HCT116 (cell line): ENCODE measurements at regions not wholly inside any gene's neighbourhood (a gene's known extent, or its start where the extent isn't known, plus 50 kb on each side); places are given as distances from the start of the nearest gene placed in this dataset.

Experiments used
- ATAC-seq: fragments of 200-7000 bp; cut with Tn5 transposase; 2 replicates; pipeline ENCODE4 v1.9.1; 2020; ENCODE audit warnings: mild to moderate bottlenecking, moderate library complexity
- BruUV-seq: library from RNA; stranded (reverse); fragments of 400-500 nt; replicated peaks from 2 replicates; lab custom pipeline; 2021; lab: Mats Ljungman, UMichigan
- CTCF ChIA-PET: fragments of 300-600 bp; sonication (Branson Sonifier 250); formaldehyde crosslinking; loops from one replicate; lab custom pipeline; 2021; ENCODE audit warnings: antibody characterized with exemption; lab: Charles Lee
- POLR2A ChIA-PET: fragments of 300-600, 350-600 bp; sonication (Branson Sonifier 250); formaldehyde crosslinking; loops from one replicate; lab custom pipeline; 2021; ENCODE audit warnings: antibody characterized with exemption; lab: Charles Lee
- RAD21 ChIA-PET, 2 experiments: fragments of 300-600 bp; sonication (Branson Sonifier 250); formaldehyde crosslinking; loops; one replicate each; lab custom pipeline; 2023; ENCODE audit warnings: low total read pairs in 2 of 2; ENCODE audit not compliant: uncharacterized antibody in 2 of 2, unreplicated experiment in 2 of 2, low non-redundant PET in 1 of 2; lab: Charles Lee
- DNase-seq: peaks from one replicate; pipeline ENCODE4 v3.0.0-alpha.2; 2010; ENCODE audit warnings: low read depth, low spot score
- H2AFZ ChIP-seq: fragments of 200-600 bp; shearing (Covaris generic), sonication (generic); 2 replicates; pipeline ENCODE4 v1.6.1; 2017; ENCODE audit warnings: low read depth, mixed run types, mixed read lengths, antibody characterized with exemption, low read length; ENCODE audit not compliant: poor library complexity, severe bottlenecking
- H3K27ac ChIP-seq: 2 replicates; pipeline ENCODE4 v1.5.1; 2012; ENCODE audit warnings: low read depth, low read length
- H3K27me3 ChIP-seq: fragments of 200-600 bp; sonication (generic); 2 replicates; pipeline ENCODE4 v1.6.1; 2016; ENCODE audit warnings: mixed run types, low read length, mixed read lengths; ENCODE audit not compliant: insufficient read depth
- H3K36me3 ChIP-seq, 2 experiments: fragments of 200-500 bp in 1 of 2; fragments of 200-600 bp in 1 of 2; sonication (Bioruptor generic) in 1 of 2; sonication (generic) in 1 of 2; 2 replicates each; pipeline versions ENCODE4 v1.5.1 to v1.6.1; 2014 to 2016; ENCODE audit warnings: low read length in 2 of 2, inconsistent platforms in 1 of 2, mixed read lengths in 1 of 2, mixed run types in 1 of 2; ENCODE audit not compliant: insufficient read depth in 2 of 2, control insufficient read depth in 1 of 2
- H3K4me1 ChIP-seq, 2 experiments: fragments of 200-600 bp in 1 of 2; sonication (generic) in 1 of 2; 2 replicates each; pipeline versions ENCODE4 v1.5.1 to v1.6.1; 2012 to 2017; ENCODE audit warnings: low read length in 2 of 2, inconsistent platforms in 1 of 2, mild to moderate bottlenecking in 1 of 2, mixed read lengths in 1 of 2, mixed run types in 1 of 2, moderate library complexity in 1 of 2; ENCODE audit not compliant: insufficient read depth in 2 of 2, control insufficient read depth in 1 of 2
- H3K4me2 ChIP-seq: fragments of 200-600 bp; sonication (generic); 2 replicates; pipeline ENCODE4 v1.6.1; 2017; ENCODE audit warnings: mixed run types, low read length, mixed read lengths
- H3K4me3 ChIP-seq, 2 experiments: fragments of 200-600 bp in 1 of 2; sonication (generic) in 1 of 2; replicated peaks in 1 of 2; 2 replicates each; pipeline ENCODE4 v1.5.1; 2011 to 2016; ENCODE audit warnings: low read length in 2 of 2, control low read depth in 1 of 2, low read depth in 1 of 2, mild to moderate bottlenecking in 1 of 2, mixed read lengths in 1 of 2, mixed run types in 1 of 2
- H3K79me2 ChIP-seq: fragments of 200-600 bp; sonication (generic); 2 replicates; pipeline ENCODE4 v1.6.1; 2017; ENCODE audit warnings: mild to moderate bottlenecking, mixed run types, low read length, moderate library complexity, mixed read lengths; ENCODE audit not compliant: insufficient read depth
- H3K9ac ChIP-seq: fragments of 200-600 bp; sonication (generic); 2 replicates; pipeline ENCODE4 v1.6.1; 2016; ENCODE audit warnings: low read length, mixed read lengths
- H3K9me2 ChIP-seq: fragments of 200-600 bp; sonication (generic), shearing (Covaris generic); 2 replicates; pipeline ENCODE4 v1.6.1; 2017; ENCODE audit warnings: mixed run types, mild to moderate bottlenecking, moderate library complexity; ENCODE audit not compliant: insufficient read depth
- H3K9me3 ChIP-seq, 2 experiments: fragments of 200-500 bp in 1 of 2; fragments of 200-600 bp in 1 of 2; sonication (Bioruptor generic) in 1 of 2; sonication (generic) in 1 of 2; 2 replicates each; pipeline ENCODE4 v1.6.1; 2014 to 2017; ENCODE audit warnings: low read length in 2 of 2, mixed read lengths in 2 of 2, inconsistent platforms in 1 of 2, low read depth in 1 of 2, mild to moderate bottlenecking in 1 of 2, mixed run types in 1 of 2, moderate library complexity in 1 of 2; ENCODE audit not compliant: control insufficient read depth in 1 of 2, insufficient read depth in 1 of 2
- H4K20me1 ChIP-seq: fragments of 200-600 bp; sonication (generic), shearing (Covaris generic); 2 replicates; pipeline ENCODE4 v1.6.1; 2017; ENCODE audit warnings: mixed run types, mild to moderate bottlenecking, moderate library complexity; ENCODE audit not compliant: insufficient read depth
- CEBPB ChIP-seq: IDR thresholded peaks from 2 replicates; pipeline ENCODE4 v1.6.1; 2012; ENCODE audit warnings: low read depth
- EZH2phosphoT487 ChIP-seq: fragments of 200-600 bp; IDR thresholded peaks from 2 replicates; pipeline ENCODE4 v1.6.1; 2018; ENCODE audit warnings: antibody characterized with exemption, borderline replicate concordance
- FOSL1 ChIP-seq: IDR thresholded peaks from 2 replicates; pipeline ENCODE4 v1.6.1; 2012; ENCODE audit warnings: low read depth
- POLR2A ChIP-seq: IDR thresholded peaks from 2 replicates; pipeline ENCODE4 v1.7.0; 2011; ENCODE audit warnings: borderline replicate concordance; ENCODE audit not compliant: insufficient read depth, insufficient read length; ENCODE audit errors: extremely low read depth
- RAD21 ChIP-seq: IDR thresholded peaks from 2 replicates; pipeline ENCODE4 v1.6.1; 2012; ENCODE audit warnings: low read depth, mild to moderate bottlenecking
- SIN3A ChIP-seq: IDR thresholded peaks from 2 replicates; pipeline ENCODE4 v1.6.1; 2012; ENCODE audit warnings: low read depth
- SP1 ChIP-seq: IDR thresholded peaks from 2 replicates; pipeline ENCODE4 v1.6.1; 2012; ENCODE audit warnings: low read depth
- SRF ChIP-seq: IDR thresholded peaks from 2 replicates; pipeline ENCODE4 v1.6.1; 2012; ENCODE audit warnings: low read depth
- TCF7L2 ChIP-seq: IDR thresholded peaks from 2 replicates; pipeline ENCODE4 v1.7.0; 2011; ENCODE audit warnings: borderline replicate concordance, inconsistent platforms; ENCODE audit not compliant: insufficient read depth, insufficient read length; ENCODE audit errors: extremely low read depth
- YY1 ChIP-seq: IDR thresholded peaks from 2 replicates; pipeline ENCODE4 v1.6.1; 2011; ENCODE audit warnings: low read length, low read depth, moderate library complexity, mild to moderate bottlenecking; ENCODE audit not compliant: insufficient replicate concordance; ENCODE audit errors: extremely low read depth
- ZFX ChIP-seq: fragments of 450-650 bp; IDR thresholded peaks from 2 replicates; pipeline ENCODE4 v1.6.1; 2017
- intact Hi-C: fragments of 100-400 bp; cut with micrococcal nuclease; formaldehyde crosslinking; loops from 2 replicates; pipeline ENCODE4 v1.10.0; 2022
- TF ChIP-seq, protein P1 (sequence below): IDR thresholded peaks from 2 replicates; pipeline ENCODE4 v1.6.1; 2012; ENCODE audit warnings: low read depth
- TF ChIP-seq, protein P2 (sequence below), 3 experiments: fragments of 200-600 bp in 1 of 3; sonication (generic) in 1 of 3; IDR thresholded peaks in 2 of 3; conservative IDR thresholded peaks in 1 of 3; 2 replicates each; pipeline ENCODE4 v1.5.1; 2012 to 2017; ENCODE audit warnings: low read depth in 2 of 3, low read length in 2 of 3, antibody characterized with exemption in 1 of 3, borderline replicate concordance in 1 of 3, control low read depth in 1 of 3, mild to moderate bottlenecking in 1 of 3, mixed read lengths in 1 of 3, mixed run types in 1 of 3, moderate library complexity in 1 of 3; ENCODE audit not compliant: insufficient read depth in 1 of 3
- TF ChIP-seq, protein P3 (sequence below): IDR thresholded peaks from 2 replicates; pipeline ENCODE4 v1.6.1; 2012

- intact Hi-C loops: no loop called here
- Histone ChIP-seq H3K4me1 (no peaks in the 10 kb centered on the region), H4K20me1 (no peaks in the 10 kb centered on the region), H3K9me2 (no peaks in the 10 kb centered on the region), H3K9me3 (no peaks in the 10 kb centered on the region; a peak in 1 of 4 replicates), H3K27me3 (no peaks in the 10 kb centered on the region), H3K36me3 (no peaks in the 10 kb centered on the region), H3K4me3 (no peak overlapping the region), H3K4me2 (no peak overlapping the region), H2AFZ (no peak overlapping the region), H3K9ac (no peak overlapping the region), H3K79me2 (no peaks in the 10 kb centered on the region), H3K27ac (no peak overlapping the region)
- TF ChIP-seq SRF: no peak
- TF ChIP-seq SIN3A: no peak
- no peak for TF ChIP-seq TCF7L2
- TF ChIP-seq YY1: no peak
- no peak for TF ChIP-seq FOSL1
- TF ChIP-seq CEBPB: no peak
- TF ChIP-seq, protein P1, sequence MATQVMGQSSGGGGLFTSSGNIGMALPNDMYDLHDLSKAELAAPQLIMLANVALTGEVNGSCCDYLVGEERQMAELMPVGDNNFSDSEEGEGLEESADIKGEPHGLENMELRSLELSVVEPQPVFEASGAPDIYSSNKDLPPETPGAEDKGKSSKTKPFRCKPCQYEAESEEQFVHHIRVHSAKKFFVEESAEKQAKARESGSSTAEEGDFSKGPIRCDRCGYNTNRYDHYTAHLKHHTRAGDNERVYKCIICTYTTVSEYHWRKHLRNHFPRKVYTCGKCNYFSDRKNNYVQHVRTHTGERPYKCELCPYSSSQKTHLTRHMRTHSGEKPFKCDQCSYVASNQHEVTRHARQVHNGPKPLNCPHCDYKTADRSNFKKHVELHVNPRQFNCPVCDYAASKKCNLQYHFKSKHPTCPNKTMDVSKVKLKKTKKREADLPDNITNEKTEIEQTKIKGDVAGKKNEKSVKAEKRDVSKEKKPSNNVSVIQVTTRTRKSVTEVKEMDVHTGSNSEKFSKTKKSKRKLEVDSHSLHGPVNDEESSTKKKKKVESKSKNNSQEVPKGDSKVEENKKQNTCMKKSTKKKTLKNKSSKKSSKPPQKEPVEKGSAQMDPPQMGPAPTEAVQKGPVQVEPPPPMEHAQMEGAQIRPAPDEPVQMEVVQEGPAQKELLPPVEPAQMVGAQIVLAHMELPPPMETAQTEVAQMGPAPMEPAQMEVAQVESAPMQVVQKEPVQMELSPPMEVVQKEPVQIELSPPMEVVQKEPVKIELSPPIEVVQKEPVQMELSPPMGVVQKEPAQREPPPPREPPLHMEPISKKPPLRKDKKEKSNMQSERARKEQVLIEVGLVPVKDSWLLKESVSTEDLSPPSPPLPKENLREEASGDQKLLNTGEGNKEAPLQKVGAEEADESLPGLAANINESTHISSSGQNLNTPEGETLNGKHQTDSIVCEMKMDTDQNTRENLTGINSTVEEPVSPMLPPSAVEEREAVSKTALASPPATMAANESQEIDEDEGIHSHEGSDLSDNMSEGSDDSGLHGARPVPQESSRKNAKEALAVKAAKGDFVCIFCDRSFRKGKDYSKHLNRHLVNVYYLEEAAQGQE: no peak
- no peak for TF ChIP-seq RAD21
- TF ChIP-seq POLR2A: no peak
- TF ChIP-seq ZFX: no peak
- TF ChIP-seq SP1: no peak
- TF ChIP-seq, protein P2, sequence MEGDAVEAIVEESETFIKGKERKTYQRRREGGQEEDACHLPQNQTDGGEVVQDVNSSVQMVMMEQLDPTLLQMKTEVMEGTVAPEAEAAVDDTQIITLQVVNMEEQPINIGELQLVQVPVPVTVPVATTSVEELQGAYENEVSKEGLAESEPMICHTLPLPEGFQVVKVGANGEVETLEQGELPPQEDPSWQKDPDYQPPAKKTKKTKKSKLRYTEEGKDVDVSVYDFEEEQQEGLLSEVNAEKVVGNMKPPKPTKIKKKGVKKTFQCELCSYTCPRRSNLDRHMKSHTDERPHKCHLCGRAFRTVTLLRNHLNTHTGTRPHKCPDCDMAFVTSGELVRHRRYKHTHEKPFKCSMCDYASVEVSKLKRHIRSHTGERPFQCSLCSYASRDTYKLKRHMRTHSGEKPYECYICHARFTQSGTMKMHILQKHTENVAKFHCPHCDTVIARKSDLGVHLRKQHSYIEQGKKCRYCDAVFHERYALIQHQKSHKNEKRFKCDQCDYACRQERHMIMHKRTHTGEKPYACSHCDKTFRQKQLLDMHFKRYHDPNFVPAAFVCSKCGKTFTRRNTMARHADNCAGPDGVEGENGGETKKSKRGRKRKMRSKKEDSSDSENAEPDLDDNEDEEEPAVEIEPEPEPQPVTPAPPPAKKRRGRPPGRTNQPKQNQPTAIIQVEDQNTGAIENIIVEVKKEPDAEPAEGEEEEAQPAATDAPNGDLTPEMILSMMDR (IDR thresholded peaks at IDR 0.05 in 2 of 3, conservative IDR thresholded peaks at IDR 0.05 in 1 of 3; ENCODE audit: borderline replicate concordance in 1 of 3, insufficient read depth in 1 of 3, low read depth in 2 of 3, low read length in 2 of 3): no peak
- no peak for TF ChIP-seq EZH2phosphoT487
- TF ChIP-seq, protein P3, sequence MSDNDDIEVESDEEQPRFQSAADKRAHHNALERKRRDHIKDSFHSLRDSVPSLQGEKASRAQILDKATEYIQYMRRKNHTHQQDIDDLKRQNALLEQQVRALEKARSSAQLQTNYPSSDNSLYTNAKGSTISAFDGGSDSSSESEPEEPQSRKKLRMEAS: no peak
- RAD21 ChIA-PET: no interaction called here
- CTCF ChIA-PET: interaction anchor here (1.5 kb wide), 1 partner anchor 12 kb away, joined by 6 read pairs; no protein-coding TSS in a partner anchor
- no peak for ATAC-seq
- POLR2A ChIA-PET: no interaction called here
- no peak for DNase-seq
- BruUV-seq: no TSS peak
Observed at GRCh38 chr5:42923710-42924109, 112.0 kb upstream of the SELENOP start.
